OCI-LY7 (cell line): ENCODE measurements at regions not wholly inside any gene's neighbourhood (a gene's known extent, or its start where the extent isn't known, plus 50 kb on each side); places are given as distances from the start of the nearest gene placed in this dataset.

ENCODE experiments used
- BruUV-seq: library from RNA; stranded (reverse); fragments of 400-500 nt; replicated peaks from 2 replicates; lab custom pipeline; 2021; lab: Mats Ljungman, UMichigan
- CTCF ChIA-PET: fragments of 300-600 bp; sonication (Branson Sonifier 250); formaldehyde crosslinking; loops from one replicate; lab custom pipeline; 2022; ENCODE audit warnings: antibody characterized with exemption; ENCODE audit not compliant: unreplicated experiment; lab: Charles Lee
- POLR2A ChIA-PET: fragments of 300-600 bp; sonication (Branson Sonifier 250); formaldehyde crosslinking; loops from one replicate; lab custom pipeline; 2022; ENCODE audit warnings: antibody characterized with exemption; lab: Charles Lee
- DNase-seq: peaks from one replicate; pipeline ENCODE4 v3.0.0-alpha.2; 2015; ENCODE audit warnings: low spot score
- H2AFZ ChIP-seq: fragments of 200-600 bp; sonication (generic), shearing (Covaris generic); 2 replicates; pipeline ENCODE4 v1.6.1; 2014; ENCODE audit warnings: mild to moderate bottlenecking, antibody characterized with exemption, low read length, moderate library complexity
- H3K27ac ChIP-seq: fragments of 200-600 bp; sonication (generic); 2 replicates; pipeline ENCODE4 v1.5.1; 2014; ENCODE audit warnings: mixed run types, low read depth, mild to moderate bottlenecking, moderate library complexity, low read length, inconsistent platforms; ENCODE audit not compliant: poor library complexity, severe bottlenecking
- H3K36me3 ChIP-seq: fragments of 200-600 bp; sonication (generic); 2 replicates; pipeline ENCODE4 v1.6.1; 2014; ENCODE audit warnings: mild to moderate bottlenecking, antibody characterized with exemption, low read length, moderate library complexity, mixed read lengths; ENCODE audit not compliant: insufficient read depth
- H3K4me1 ChIP-seq: fragments of 200-600 bp; sonication (generic); 2 replicates; pipeline ENCODE4 v1.5.1; 2014; ENCODE audit warnings: mild to moderate bottlenecking, low read length; ENCODE audit not compliant: insufficient read depth, poor library complexity, severe bottlenecking
- H3K4me2 ChIP-seq: fragments of 200-600 bp; sonication (generic); 2 replicates; pipeline ENCODE4 v1.6.1; 2014; ENCODE audit warnings: mild to moderate bottlenecking, low read length
- H3K4me3 ChIP-seq: fragments of 200-600 bp; sonication (generic); 2 replicates; pipeline ENCODE4 v1.5.1; 2014; ENCODE audit warnings: mild to moderate bottlenecking, low read depth, low read length; ENCODE audit not compliant: poor library complexity, severe bottlenecking
- H3K79me2 ChIP-seq: fragments of 200-600 bp; sonication (generic); 2 replicates; pipeline ENCODE4 v1.6.1; 2016; ENCODE audit warnings: low read depth, mild to moderate bottlenecking, low read length, moderate library complexity, mixed read lengths; ENCODE audit not compliant: insufficient read depth
- H3K9me2 ChIP-seq: fragments of 200-600 bp; sonication (generic); 2 replicates; pipeline ENCODE4 v1.6.1; 2016; ENCODE audit warnings: mild to moderate bottlenecking, low read length, mixed read lengths; ENCODE audit not compliant: insufficient read depth
- H3K9me3 ChIP-seq: fragments of 200-600 bp; sonication (generic); 2 replicates; pipeline ENCODE4 v1.6.1; 2014; ENCODE audit warnings: mild to moderate bottlenecking, mixed run types, low read length, mixed read lengths
- H4K20me1 ChIP-seq: fragments of 200-600 bp; sonication (generic); 2 replicates; pipeline ENCODE4 v1.6.1; 2014; ENCODE audit warnings: mild to moderate bottlenecking, antibody characterized with exemption, low read length, moderate library complexity, mixed read lengths; ENCODE audit not compliant: insufficient read depth
- CTCF ChIP-seq: fragments of 200-600 bp; sonication (generic); conservative IDR thresholded peaks from 2 replicates; pipeline ENCODE4 v1.5.1; 2014; ENCODE audit warnings: mild to moderate bottlenecking, antibody characterized with exemption, low read length, moderate library complexity, mixed read lengths
- EZH2phosphoT487 ChIP-seq: fragments of 200-600 bp; sonication (generic); IDR thresholded peaks from 2 replicates; pipeline ENCODE4 v1.6.1; 2018; ENCODE audit warnings: low read depth, borderline replicate concordance, mild to moderate bottlenecking, mixed run types, antibody characterized with exemption, low read length, moderate library complexity, mixed read lengths
- intact Hi-C: fragments of 100-400 bp; cut with micrococcal nuclease; formaldehyde crosslinking; loops from one replicate; pipeline ENCODE4 v1.10.0; 2022; ENCODE audit not compliant: unreplicated experiment

GRCh38 chr4:175973027-175973923 is 92.4 kb upstream of the WDR17 start:
- no peak overlapping the region for H3K4me2 ChIP-seq
- H3K27ac ChIP-seq: no peak overlapping the region
- H3K9me2 ChIP-seq: no peaks in the 10 kb centered on the region
- ChIA-PET POLR2A (interaction anchor here (0.6 to 1.4 kb wide), 5 partner anchors 20 to 234 kb away, joined by 3 to 6 read pairs (median 3); no protein-coding TSS in a partner anchor), CTCF (no interaction called here)
- H4K20me1 ChIP-seq: no peaks in the 10 kb centered on the region
- intact Hi-C loops: no loop called here
- DNase-seq: no peak
- no peaks in the 10 kb centered on the region for H3K79me2 ChIP-seq
- H3K4me1 ChIP-seq: no peaks in the 10 kb centered on the region
- no peak for TF ChIP-seq CTCF
- no peak for TF ChIP-seq EZH2phosphoT487
- no peaks in the 10 kb centered on the region for H3K36me3 ChIP-seq
- no peaks in the 10 kb centered on the region for H3K9me3 ChIP-seq
- BruUV-seq: no TSS peak
- H2AFZ ChIP-seq: no peak overlapping the region
- H3K4me3 ChIP-seq: no peak overlapping the region

GRCh38 chr4:175983636-175984035 is 82.0 kb upstream of the WDR17 start:
- CTCF ChIA-PET: no interaction called here
- Histone ChIP-seq H4K20me1 (no peaks in the 10 kb centered on the region), H3K9me3 (no peaks in the 10 kb centered on the region), H3K4me2 (no peak overlapping the region), H3K36me3 (no peaks in the 10 kb centered on the region), H3K4me1 (no peaks in the 10 kb centered on the region), H3K4me3 (no peak overlapping the region), H3K79me2 (no peaks in the 10 kb centered on the region), H3K27ac (no peak overlapping the region), H3K9me2 (no peaks in the 10 kb centered on the region), H2AFZ (no peak overlapping the region)
- intact Hi-C loops: no loop called here
- DNase-seq: no peak
- POLR2A ChIA-PET: interaction anchor here (0.7 kb wide), 1 partner anchor 24 kb away, joined by 3 read pairs; no protein-coding TSS in a partner anchor
- TF ChIP-seq EZH2phosphoT487 (no peak), CTCF (no peak)
- no TSS peak for BruUV-seq

GRCh38 chr4:175986668-175987067 is 79.0 kb upstream of the WDR17 start:
- Histone ChIP-seq H3K9me3 (no peaks in the 10 kb centered on the region), H2AFZ (no peak overlapping the region), H3K4me3 (no peak overlapping the region), H3K4me1 (no peaks in the 10 kb centered on the region), H4K20me1 (no peaks in the 10 kb centered on the region), H3K4me2 (no peak overlapping the region), H3K27ac (no peak overlapping the region), H3K79me2 (no peaks in the 10 kb centered on the region), H3K36me3 (no peaks in the 10 kb centered on the region), H3K9me2 (no peaks in the 10 kb centered on the region)
- intact Hi-C loops: no loop called here
- DNase-seq: no peak
- CTCF ChIA-PET: no interaction called here
- POLR2A ChIA-PET: interaction anchor here (0.7 to 2.1 kb wide), 4 partner anchors 9 to 353 kb away, joined by 3 to 6 read pairs (median 4); no protein-coding TSS in a partner anchor
- TF ChIP-seq CTCF (no peak), EZH2phosphoT487 (no peak)
- no TSS peak for BruUV-seq
